ENCODE measurements at regions not wholly inside any gene's neighbourhood (a gene's known extent, or its start where the extent isn't known, plus 50 kb on each side); places are given as distances from the start of the nearest gene placed in this dataset.

- TF ChIP-seq YY1 (IDR thresholded peaks at IDR 0.05; ENCODE audit: low read depth) (no peak), REST (IDR thresholded peaks at IDR 0.05; ENCODE audit: low read depth, low read length) (no peak), POLR2AphosphoS5 (IDR thresholded peaks at IDR 0.05; ENCODE audit: low read depth, low read length) (no peak), MEF2A (IDR thresholded peaks at IDR 0.05; ENCODE audit: borderline replicate concordance, low read depth) (no peak)
Measured at GRCh38 chr5:54639621-54640020, 122.1 kb downstream of the SNX18 start.

All from SK-N-SH (cell line).